Lower lobe of right lung (tissue), 2 donors: ENCODE measurements at regions not wholly inside any gene's neighbourhood (a gene's known extent, or its start where the extent isn't known, plus 50 kb on each side); places are given as distances from the start of the nearest gene placed in this dataset.

Source experiments
- ATAC-seq, 2 donors: fragments of 200-7000 bp; cut with Tn5 transposase; one replicate each; pipeline ENCODE4 v1.9.1; 2020 to 2022; ENCODE audit warnings: mild to moderate bottlenecking in 2 of 2, moderate library complexity in 2 of 2
- DNase-seq: peaks from one replicate; pipeline ENCODE4 v3.0.0-alpha.2; 2020
- H3K27ac ChIP-seq: fragments of 200-600 bp; one replicate; pipeline ENCODE4 v1.8.0; 2022
- H3K27me3 ChIP-seq: fragments of 200-600 bp; one replicate; pipeline ENCODE4 v1.8.0; 2022; ENCODE audit warnings: low read depth
- H3K36me3 ChIP-seq: fragments of 200-600 bp; one replicate; pipeline ENCODE4 v1.8.0; 2022; ENCODE audit warnings: mild to moderate bottlenecking
- H3K4me1 ChIP-seq: fragments of 200-600 bp; one replicate; pipeline ENCODE4 v1.8.0; 2022
- H3K4me3 ChIP-seq: fragments of 200-600 bp; one replicate; pipeline ENCODE4 v1.8.0; 2022; ENCODE audit warnings: mild to moderate bottlenecking
- H3K9me3 ChIP-seq: fragments of 200-600 bp; one replicate; pipeline ENCODE4 v1.8.0; 2022
- intact Hi-C: fragments of 100-400 bp; cut with DNase I; formaldehyde crosslinking; loops from one replicate; pipeline ENCODE4 v1.11.0; 2022
- TF ChIP-seq, protein P1 (sequence below): fragments of 200-600 bp; IDR thresholded peaks from one replicate; pipeline ENCODE4 v1.8.0; 2022; ENCODE audit warnings: antibody characterized with exemption, mild to moderate bottlenecking
- donor health status: DM: no; HTN: yes; CAD: no; lungs with severe emphysema.

DNA sequence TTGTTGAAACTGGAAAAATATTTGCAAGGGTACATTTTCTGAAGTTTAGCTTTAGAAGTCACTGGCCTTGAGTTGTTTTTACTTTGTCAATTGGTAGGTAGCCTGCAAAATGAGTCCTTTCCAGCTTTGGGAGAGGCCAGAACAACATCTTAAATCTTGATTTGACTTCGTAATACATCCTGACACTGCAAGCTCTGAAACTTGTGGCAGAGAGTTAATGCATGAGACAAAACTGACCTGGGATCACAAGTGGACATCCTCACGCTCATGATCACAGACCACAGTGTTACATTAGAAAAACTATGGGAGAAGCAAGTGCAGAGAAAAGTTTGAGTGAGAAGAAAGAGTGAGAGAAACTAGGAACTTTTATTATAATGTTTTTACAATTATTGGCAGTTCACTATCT is 550.9 kb downstream of the USP25 start:
- no peaks in the 10 kb centered on the region for H3K27me3 ChIP-seq
- H3K36me3 ChIP-seq: no peaks in the 10 kb centered on the region
- no peak for DNase-seq
- TF ChIP-seq, protein P1, sequence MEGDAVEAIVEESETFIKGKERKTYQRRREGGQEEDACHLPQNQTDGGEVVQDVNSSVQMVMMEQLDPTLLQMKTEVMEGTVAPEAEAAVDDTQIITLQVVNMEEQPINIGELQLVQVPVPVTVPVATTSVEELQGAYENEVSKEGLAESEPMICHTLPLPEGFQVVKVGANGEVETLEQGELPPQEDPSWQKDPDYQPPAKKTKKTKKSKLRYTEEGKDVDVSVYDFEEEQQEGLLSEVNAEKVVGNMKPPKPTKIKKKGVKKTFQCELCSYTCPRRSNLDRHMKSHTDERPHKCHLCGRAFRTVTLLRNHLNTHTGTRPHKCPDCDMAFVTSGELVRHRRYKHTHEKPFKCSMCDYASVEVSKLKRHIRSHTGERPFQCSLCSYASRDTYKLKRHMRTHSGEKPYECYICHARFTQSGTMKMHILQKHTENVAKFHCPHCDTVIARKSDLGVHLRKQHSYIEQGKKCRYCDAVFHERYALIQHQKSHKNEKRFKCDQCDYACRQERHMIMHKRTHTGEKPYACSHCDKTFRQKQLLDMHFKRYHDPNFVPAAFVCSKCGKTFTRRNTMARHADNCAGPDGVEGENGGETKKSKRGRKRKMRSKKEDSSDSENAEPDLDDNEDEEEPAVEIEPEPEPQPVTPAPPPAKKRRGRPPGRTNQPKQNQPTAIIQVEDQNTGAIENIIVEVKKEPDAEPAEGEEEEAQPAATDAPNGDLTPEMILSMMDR: no peak
- ATAC-seq: no peak
- intact Hi-C loops: no loop called here
- peak overlapping the region; percentile 32 for H3K27ac ChIP-seq
- no peaks in the 10 kb centered on the region for H3K4me1 ChIP-seq
- H3K4me3 ChIP-seq: peak overlapping the region; percentile 12
- H3K9me3 ChIP-seq: no peaks in the 10 kb centered on the region

GRCh38 chr21:16283516-16283915 is 553.7 kb downstream of the USP25 start:
- H3K27ac ChIP-seq: no peak overlapping the region
- intact Hi-C loops: no loop called here
- ATAC-seq: no peak

GRCh38 chr21:16285605-16286126 is 555.9 kb downstream of the USP25 start:
- Histone ChIP-seq H3K4me1 (no peaks in the 10 kb centered on the region), H3K9me3 (no peaks in the 10 kb centered on the region), H3K27ac (no peak overlapping the region), H3K27me3 (no peaks in the 10 kb centered on the region), H3K4me3 (no peak overlapping the region), H3K36me3 (no peaks in the 10 kb centered on the region)
- DNase-seq (no peak), ATAC-seq (no peak)
- intact Hi-C loops: no loop called here
- TF ChIP-seq, protein P1: no peak

More at GRCh38 chr21:16283516-16283915, 553.7 kb downstream of the USP25 start:
- H3K27me3 ChIP-seq: no peaks in the 10 kb centered on the region
- no peaks in the 10 kb centered on the region for H3K36me3 ChIP-seq
- no peak for DNase-seq
- H3K4me1 ChIP-seq: no peaks in the 10 kb centered on the region
- H3K4me3 ChIP-seq: no peak overlapping the region
- no peaks in the 10 kb centered on the region for H3K9me3 ChIP-seq
- TF ChIP-seq, protein P1: no peak

DNA sequence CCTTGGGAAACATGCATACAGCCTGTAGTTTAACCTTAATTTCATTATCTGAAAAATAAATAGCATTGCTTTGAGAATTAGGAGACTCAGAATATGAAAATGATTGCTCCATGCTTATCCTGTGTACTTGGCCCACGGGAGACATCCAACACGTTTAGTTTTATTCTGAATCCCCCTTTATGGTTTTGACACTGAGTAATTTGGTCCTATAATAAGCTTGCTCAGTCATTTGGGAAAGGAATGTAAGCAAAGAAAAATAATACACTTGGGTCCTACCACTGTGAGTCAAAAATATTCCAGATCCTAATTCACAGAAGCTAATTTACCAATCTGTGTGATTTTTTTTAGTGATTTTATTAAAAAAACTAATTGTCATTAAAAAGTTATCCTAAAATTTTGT is 557.3 kb downstream of the USP25 start:
- DNase-seq (no peak), ATAC-seq (no peak)
- Histone ChIP-seq H3K36me3 (no peaks in the 10 kb centered on the region), H3K27me3 (no peaks in the 10 kb centered on the region), H3K9me3 (no peaks in the 10 kb centered on the region), H3K4me1 (no peaks in the 10 kb centered on the region), H3K4me3 (no peak overlapping the region), H3K27ac (no peak overlapping the region)
- TF ChIP-seq, protein P1: no peak
- intact Hi-C loops: no loop called here

- H3K27ac ChIP-seq: no peak overlapping the region
- no peaks in the 10 kb centered on the region for H3K27me3 ChIP-seq
- no peak overlapping the region for H3K4me3 ChIP-seq
- ATAC-seq (no peak), DNase-seq (no peak)
- no peaks in the 10 kb centered on the region for H3K36me3 ChIP-seq
- H3K9me3 ChIP-seq: no peaks in the 10 kb centered on the region
- TF ChIP-seq, protein P1: no peak
- H3K4me1 ChIP-seq: no peaks in the 10 kb centered on the region
- intact Hi-C loops: no loop called here
Observed at GRCh38 chr21:16291296-16291695, 561.5 kb downstream of the USP25 start.

DNA sequence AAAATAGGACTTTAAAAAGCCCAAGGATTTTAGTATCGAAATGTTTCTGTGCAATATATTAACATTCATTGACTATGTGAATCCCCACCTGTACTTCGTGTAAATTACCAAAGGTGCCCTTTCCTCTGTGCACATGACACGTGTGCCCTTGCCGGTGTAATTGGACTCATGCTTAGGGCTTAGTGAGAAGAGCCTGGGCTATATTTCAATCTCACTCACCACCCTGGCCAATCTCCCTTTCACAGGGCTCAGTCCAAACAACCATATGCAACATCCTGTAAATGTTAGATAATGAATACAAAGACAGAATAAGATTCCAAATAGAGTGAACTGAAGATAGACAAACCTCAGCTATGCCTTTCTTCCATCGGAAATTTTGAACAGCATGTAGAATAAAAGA is 564.3 kb downstream of the USP25 start:
- no peak for DNase-seq

More for the DNA sequence above, 564.3 kb downstream of the USP25 start:
- Histone ChIP-seq H3K9me3 (no peaks in the 10 kb centered on the region), H3K27me3 (no peaks in the 10 kb centered on the region), H3K4me3 (no peak overlapping the region), H3K4me1 (no peaks in the 10 kb centered on the region), H3K36me3 (no peaks in the 10 kb centered on the region), H3K27ac (no peak overlapping the region)
- ATAC-seq: no peak
- intact Hi-C loops: no loop called here
- TF ChIP-seq, protein P1: no peak
